IMR-90 (cell line): ENCODE measurements at regions not wholly inside any gene's neighbourhood (a gene's known extent, or its start where the extent isn't known, plus 50 kb on each side); places are given as distances from the start of the nearest gene placed in this dataset.

Source experiments
- ATAC-seq: fragments of 200-7000 bp; cut with Tn5 transposase; 2 replicates; pipeline ENCODE4 v1.9.1; 2020; ENCODE audit warnings: low read depth, mild to moderate bottlenecking, moderate library complexity
- BruUV-seq: library from RNA; stranded (reverse); fragments of 400-500 nt; replicated peaks from 2 replicates; lab custom pipeline; 2021; lab: Mats Ljungman, UMichigan
- CTCF ChIA-PET: fragments of 300-600 bp; formaldehyde crosslinking; extraction: SDS; loops from one replicate; lab custom pipeline; 2021; ENCODE audit warnings: antibody characterized with exemption; lab: Yijun Ruan, JAX
- POLR2A ChIA-PET: fragments of 300-600 bp; sonication (Branson Sonifier 250); formaldehyde crosslinking; loops from one replicate; lab custom pipeline; 2022; ENCODE audit warnings: antibody characterized with exemption; ENCODE audit not compliant: unreplicated experiment; lab: Charles Lee
- DNase-seq: peaks from one replicate; pipeline ENCODE4 v3.0.0; 2013
- H2AFZ ChIP-seq: replicated peaks from 2 replicates; pipeline ENCODE3; 2013; ENCODE audit warnings: low read length, mild to moderate bottlenecking; ENCODE audit not compliant: poor library complexity
- H2AK5ac ChIP-seq: 2 replicates; pipeline ENCODE4 v1.6.1; 2013; ENCODE audit warnings: low read depth, low read length, inconsistent platforms
- H2AK9ac ChIP-seq: replicated peaks from 2 replicates; pipeline ENCODE3; 2013; ENCODE audit warnings: mild to moderate bottlenecking, low read depth, low read length, moderate library complexity; ENCODE audit not compliant: poor library complexity
- H2BK120ac ChIP-seq: 2 replicates; pipeline ENCODE4 v1.6.1; 2013; ENCODE audit warnings: low read depth, low read length, inconsistent platforms
- H2BK15ac ChIP-seq: 3 replicates; pipeline ENCODE4 v1.6.1; 2013; ENCODE audit warnings: low read depth, low read length, inconsistent platforms
- H2BK20ac ChIP-seq: 2 replicates; pipeline ENCODE4 v1.6.1; 2013; ENCODE audit warnings: low read depth, mild to moderate bottlenecking, inconsistent platforms, low read length, moderate library complexity
- H2BK5ac ChIP-seq: 2 replicates; pipeline ENCODE4 v1.6.1; 2013; ENCODE audit warnings: mild to moderate bottlenecking, low read depth, low read length, inconsistent platforms; ENCODE audit not compliant: poor library complexity, severe bottlenecking
- H3K14ac ChIP-seq: replicated peaks from 2 replicates; pipeline ENCODE4 v1.6.1; 2013; ENCODE audit warnings: low read depth, low read length, inconsistent platforms
- H3K18ac ChIP-seq: 2 replicates; pipeline ENCODE4 v1.6.1; 2013; ENCODE audit warnings: low read depth, low read length, control low read depth
- H3K23ac ChIP-seq: 2 replicates; pipeline ENCODE4 v1.6.1; 2013; ENCODE audit warnings: low read depth, low read length, inconsistent platforms
- H3K27ac ChIP-seq: 2 replicates; pipeline ENCODE4 v1.5.1; 2013; ENCODE audit warnings: mild to moderate bottlenecking, control low read depth, low read length; ENCODE audit not compliant: insufficient read depth
- H3K27me3 ChIP-seq: 2 replicates; pipeline ENCODE4 v1.6.1; 2013; ENCODE audit warnings: low read length; ENCODE audit not compliant: control insufficient read depth, insufficient read depth
- H3K36me3 ChIP-seq: 2 replicates; pipeline ENCODE4 v1.6.1; 2013; ENCODE audit warnings: low read length, mixed read lengths; ENCODE audit not compliant: control insufficient read depth, insufficient read depth
- H3K4ac ChIP-seq: 2 replicates; pipeline ENCODE4 v1.6.1; 2013; ENCODE audit warnings: low read depth, low read length, inconsistent platforms
- H3K4me1 ChIP-seq: 2 replicates; pipeline ENCODE4 v1.6.1; 2013; ENCODE audit warnings: low read length, mixed read lengths; ENCODE audit not compliant: control insufficient read depth, insufficient read depth
- H3K4me2 ChIP-seq: 2 replicates; pipeline ENCODE4 v1.6.1; 2013; ENCODE audit warnings: low read depth, mild to moderate bottlenecking, control low read depth, low read length, moderate library complexity
- H3K4me3 ChIP-seq: 2 replicates; pipeline ENCODE4 v1.5.1; 2013; ENCODE audit warnings: low read depth, mild to moderate bottlenecking, control low read depth, low read length, moderate library complexity; ENCODE audit not compliant: insufficient read depth
- H3K56ac ChIP-seq: 2 replicates; pipeline ENCODE4 v1.6.1; 2013; ENCODE audit warnings: low read length, inconsistent platforms; ENCODE audit not compliant: insufficient read depth; ENCODE audit errors: extremely low read depth
- H3K79me1 ChIP-seq, 2 experiments: 2 replicates each; pipeline ENCODE4 v1.6.1; 2013; ENCODE audit warnings: low read length in 2 of 2, inconsistent platforms in 1 of 2, low read depth in 1 of 2
- H3K9ac ChIP-seq: 2 replicates; pipeline ENCODE4 v1.6.1; 2013; ENCODE audit warnings: low read depth, low read length, control low read depth
- H3K9me1 ChIP-seq: 2 replicates; pipeline ENCODE4 v1.6.1; 2013; ENCODE audit warnings: low read length, inconsistent platforms; ENCODE audit not compliant: insufficient read depth
- H3K9me3 ChIP-seq: 2 replicates; pipeline ENCODE4 v1.6.1; 2013; ENCODE audit warnings: low read length; ENCODE audit not compliant: control insufficient read depth, insufficient read depth
- H4K20me1 ChIP-seq: 2 replicates; pipeline ENCODE4 v1.6.1; 2013; ENCODE audit warnings: low read length, inconsistent platforms; ENCODE audit not compliant: insufficient read depth
- H4K5ac ChIP-seq: 2 replicates; pipeline ENCODE4 v1.6.1; 2013; ENCODE audit warnings: mild to moderate bottlenecking, low read depth, low read length, control low read depth
- H4K8ac ChIP-seq, 2 experiments: 2 replicates each; pipeline ENCODE4 v1.6.1; 2013; ENCODE audit warnings: low read depth in 2 of 2, low read length in 2 of 2, control low read depth in 1 of 2, inconsistent platforms in 1 of 2
- H4K91ac ChIP-seq: 2 replicates; pipeline ENCODE4 v1.6.1; 2013; ENCODE audit warnings: low read depth, low read length, inconsistent platforms; ENCODE audit not compliant: insufficient read depth
- RCOR1 ChIP-seq: IDR thresholded peaks from 2 replicates; pipeline ENCODE4 v1.6.1; 2012; ENCODE audit warnings: mild to moderate bottlenecking, low read length, improper control_type of control experiment; ENCODE audit not compliant: insufficient replicate concordance
- WGBS, 2 experiments: methylation state at CpG; one replicate each; pipeline versions ENCODE4 v1.1.5 to v1.1.7; 2013; ENCODE audit warnings: missing lambda C conversion rate in 2 of 2; ENCODE audit not compliant: insufficient read length in 1 of 2; ENCODE audit errors: extremely low coverage in 2 of 2; 5-methylcytosine and 5-hydroxymethylcytosine counted together
- dilution Hi-C: fragments of 300-500 bp; cut with HindIII; formaldehyde crosslinking; loops from one replicate; pipeline ENCODE4 v1.14.3; 2018; ENCODE audit warnings: low sequenced_read_pairs; ENCODE audit not compliant: unreplicated experiment
- in situ Hi-C: fragments of 300-500 bp; cut with MboI; formaldehyde crosslinking; loops from 3 replicates; pipeline ENCODE4 v1.14.3; 2019; ENCODE audit warnings: low sequenced_read_pairs, inconsistent platforms, mixed read lengths
- intact Hi-C: fragments of 100-400 bp; cut with micrococcal nuclease; formaldehyde crosslinking; loops from 2 replicates; pipeline ENCODE4 v1.10.0; 2022

DNA sequence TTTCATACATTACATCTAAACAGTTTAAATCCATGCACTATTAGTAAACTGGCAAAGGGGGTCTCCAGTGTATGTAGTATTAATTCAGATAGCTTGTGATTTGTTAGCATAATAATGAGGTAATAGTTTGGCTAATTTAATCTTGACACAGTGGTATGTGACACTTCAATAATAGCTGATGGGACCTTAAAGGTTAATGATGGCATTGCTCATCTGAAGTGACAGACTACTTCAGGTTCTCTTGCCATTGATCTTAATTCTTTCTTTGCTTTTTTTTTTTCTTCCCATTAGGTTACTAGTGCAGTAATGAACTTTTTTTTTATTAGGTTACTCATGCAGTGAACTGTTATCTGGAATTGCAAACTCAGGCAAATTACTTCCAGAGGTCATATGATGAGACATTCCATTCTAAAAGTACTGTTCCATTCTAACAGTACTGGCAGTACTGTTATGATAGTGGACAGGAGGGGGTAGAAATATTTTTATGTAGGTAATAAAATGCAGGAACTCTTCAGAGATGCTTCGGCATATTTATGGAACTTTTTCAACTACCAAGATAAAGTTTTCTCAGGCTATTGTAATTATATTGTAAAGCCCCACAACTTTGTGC lies 911.3 kb upstream of the LCORL start:
- H3K79me1 ChIP-seq, result no peaks in the 10 kb centered on the region
- ChIA-PET CTCF (no interaction called here), POLR2A (no interaction called here)
- no peaks in the 10 kb centered on the region for H3K9me3 ChIP-seq
- no peak overlapping the region for H3K14ac ChIP-seq
- no peak overlapping the region for H2AK9ac ChIP-seq
- DNase-seq (no peak), ATAC-seq (no peak)
- H3K4me2 ChIP-seq, result no peak overlapping the region
- H2BK15ac ChIP-seq, result no peak overlapping the region
- no peak overlapping the region for H3K27ac ChIP-seq
- no peak overlapping the region for H4K91ac ChIP-seq
- no peaks in the 10 kb centered on the region for H3K4me1 ChIP-seq
- no peaks in the 10 kb centered on the region for H3K27me3 ChIP-seq
- no peak overlapping the region for H2AFZ ChIP-seq
- H2BK5ac ChIP-seq, result no peak overlapping the region
- no peak overlapping the region for H4K5ac ChIP-seq
- no peaks in the 10 kb centered on the region for H3K36me3 ChIP-seq
- in situ Hi-C loops, result no loop called here
- no peak overlapping the region for H3K18ac ChIP-seq
- no peak overlapping the region for H2BK20ac ChIP-seq
- no peaks in the 10 kb centered on the region for H4K20me1 ChIP-seq
- BruUV-seq, result no TSS peak
- no peak overlapping the region for H2AK5ac ChIP-seq
- H2BK120ac ChIP-seq, result no peak overlapping the region
- no peak overlapping the region for H3K56ac ChIP-seq
- dilution Hi-C loops, result no loop called here
- H3K23ac ChIP-seq, result no peak overlapping the region
- no peak overlapping the region for H3K4ac ChIP-seq
- no peak for TF ChIP-seq RCOR1
- H3K9ac ChIP-seq, result no peak overlapping the region
- H3K9me1 ChIP-seq, result no peaks in the 10 kb centered on the region
- intact Hi-C loops, result loop anchor here (2.0 kb wide), 1 partner anchor 244 kb away; no protein-coding TSS in a partner anchor
- no peak overlapping the region for H3K4me3 ChIP-seq
- no peak overlapping the region for H4K8ac ChIP-seq
- no CpG with 5 or more reads among the region's 1 CpG for WGBS, 2 experiments
